ENCODE measurements at regions not wholly inside any gene's neighbourhood (a gene's known extent, or its start where the extent isn't known, plus 50 kb on each side); places are given as distances from the start of the nearest gene placed in this dataset.

DNA sequence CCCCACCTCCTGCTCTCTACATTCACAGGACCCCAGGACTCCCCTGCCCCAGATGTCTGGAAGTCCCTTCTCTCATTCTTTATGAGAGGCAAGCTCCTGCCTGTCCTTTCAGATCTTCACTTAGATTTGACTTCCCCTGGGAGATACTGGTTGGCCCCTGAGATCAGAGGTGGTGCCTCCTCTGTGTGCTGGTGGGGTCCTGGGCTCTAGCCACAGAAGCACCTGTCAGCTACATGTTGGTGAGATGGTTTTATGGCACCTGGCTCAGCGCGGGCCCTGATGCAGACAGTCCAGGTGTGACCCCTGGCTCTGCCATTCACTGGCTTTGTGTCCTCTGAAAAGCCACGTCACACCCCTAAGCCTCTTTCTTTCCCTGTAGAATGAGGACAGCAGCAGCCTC lies 369.6 kb upstream of the ID2 start:
- Histone ChIP-seq H3F3A (ENCODE audit: insufficient read depth, low read length, poor library complexity, severe bottlenecking) (no peaks in the 10 kb centered on the region), H2AFZ (ENCODE audit: low read depth, low read length) (no peak overlapping the region), H3K79me2 (replicated peaks; ENCODE audit: insufficient read depth, low read length) (no peaks in the 10 kb centered on the region), H3K9me3 (ENCODE audit: low read length) (no peaks in the 10 kb centered on the region), H3K4me3 (ENCODE audit: low read length) (no peak overlapping the region), H3K27ac (ENCODE audit: low read length) (no peak overlapping the region), H3K9ac (ENCODE audit: low read length) (no peak overlapping the region), H3K36me3 (ENCODE audit: insufficient read depth, low read length) (no peaks in the 10 kb centered on the region), H4K20me1 (ENCODE audit: insufficient read depth) (no peaks in the 10 kb centered on the region), H3K27me3 (ENCODE audit: insufficient read depth, low read depth, low read length) (no peaks in the 10 kb centered on the region), H3K9me2 (ENCODE audit: insufficient read depth, low read length) (no peaks in the 10 kb centered on the region), H3K4me2 (ENCODE audit: low read length) (no peak overlapping the region)
- TF ChIP-seq, protein P1, sequence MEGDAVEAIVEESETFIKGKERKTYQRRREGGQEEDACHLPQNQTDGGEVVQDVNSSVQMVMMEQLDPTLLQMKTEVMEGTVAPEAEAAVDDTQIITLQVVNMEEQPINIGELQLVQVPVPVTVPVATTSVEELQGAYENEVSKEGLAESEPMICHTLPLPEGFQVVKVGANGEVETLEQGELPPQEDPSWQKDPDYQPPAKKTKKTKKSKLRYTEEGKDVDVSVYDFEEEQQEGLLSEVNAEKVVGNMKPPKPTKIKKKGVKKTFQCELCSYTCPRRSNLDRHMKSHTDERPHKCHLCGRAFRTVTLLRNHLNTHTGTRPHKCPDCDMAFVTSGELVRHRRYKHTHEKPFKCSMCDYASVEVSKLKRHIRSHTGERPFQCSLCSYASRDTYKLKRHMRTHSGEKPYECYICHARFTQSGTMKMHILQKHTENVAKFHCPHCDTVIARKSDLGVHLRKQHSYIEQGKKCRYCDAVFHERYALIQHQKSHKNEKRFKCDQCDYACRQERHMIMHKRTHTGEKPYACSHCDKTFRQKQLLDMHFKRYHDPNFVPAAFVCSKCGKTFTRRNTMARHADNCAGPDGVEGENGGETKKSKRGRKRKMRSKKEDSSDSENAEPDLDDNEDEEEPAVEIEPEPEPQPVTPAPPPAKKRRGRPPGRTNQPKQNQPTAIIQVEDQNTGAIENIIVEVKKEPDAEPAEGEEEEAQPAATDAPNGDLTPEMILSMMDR (IDR thresholded peaks at IDR 0.05; ENCODE audit: poor library complexity, severe bottlenecking), result no peak
- TF ChIP-seq SMC3 (conservative IDR thresholded peaks at IDR 0.05; ENCODE audit: poor library complexity) (no peak), EZH2 (IDR thresholded peaks at IDR 0.05; ENCODE audit: borderline replicate concordance, insufficient read depth, low read length, poor library complexity, severe bottlenecking) (no peak), MXI1 (conservative IDR thresholded peaks at IDR 0.05; ENCODE audit: poor library complexity, severe bottlenecking) (no peak), EP300 (conservative IDR thresholded peaks at IDR 0.05; ENCODE audit: poor library complexity, severe bottlenecking) (no peak), TAF1 (IDR thresholded peaks at IDR 0.05; ENCODE audit: low read depth) (no peak), POLR2AphosphoS5 (IDR thresholded peaks at IDR 0.05) (no peak), RAD21 (conservative IDR thresholded peaks at IDR 0.05) (no peak)
- TF ChIP-seq, protein P2, sequence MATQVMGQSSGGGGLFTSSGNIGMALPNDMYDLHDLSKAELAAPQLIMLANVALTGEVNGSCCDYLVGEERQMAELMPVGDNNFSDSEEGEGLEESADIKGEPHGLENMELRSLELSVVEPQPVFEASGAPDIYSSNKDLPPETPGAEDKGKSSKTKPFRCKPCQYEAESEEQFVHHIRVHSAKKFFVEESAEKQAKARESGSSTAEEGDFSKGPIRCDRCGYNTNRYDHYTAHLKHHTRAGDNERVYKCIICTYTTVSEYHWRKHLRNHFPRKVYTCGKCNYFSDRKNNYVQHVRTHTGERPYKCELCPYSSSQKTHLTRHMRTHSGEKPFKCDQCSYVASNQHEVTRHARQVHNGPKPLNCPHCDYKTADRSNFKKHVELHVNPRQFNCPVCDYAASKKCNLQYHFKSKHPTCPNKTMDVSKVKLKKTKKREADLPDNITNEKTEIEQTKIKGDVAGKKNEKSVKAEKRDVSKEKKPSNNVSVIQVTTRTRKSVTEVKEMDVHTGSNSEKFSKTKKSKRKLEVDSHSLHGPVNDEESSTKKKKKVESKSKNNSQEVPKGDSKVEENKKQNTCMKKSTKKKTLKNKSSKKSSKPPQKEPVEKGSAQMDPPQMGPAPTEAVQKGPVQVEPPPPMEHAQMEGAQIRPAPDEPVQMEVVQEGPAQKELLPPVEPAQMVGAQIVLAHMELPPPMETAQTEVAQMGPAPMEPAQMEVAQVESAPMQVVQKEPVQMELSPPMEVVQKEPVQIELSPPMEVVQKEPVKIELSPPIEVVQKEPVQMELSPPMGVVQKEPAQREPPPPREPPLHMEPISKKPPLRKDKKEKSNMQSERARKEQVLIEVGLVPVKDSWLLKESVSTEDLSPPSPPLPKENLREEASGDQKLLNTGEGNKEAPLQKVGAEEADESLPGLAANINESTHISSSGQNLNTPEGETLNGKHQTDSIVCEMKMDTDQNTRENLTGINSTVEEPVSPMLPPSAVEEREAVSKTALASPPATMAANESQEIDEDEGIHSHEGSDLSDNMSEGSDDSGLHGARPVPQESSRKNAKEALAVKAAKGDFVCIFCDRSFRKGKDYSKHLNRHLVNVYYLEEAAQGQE (IDR thresholded peaks at IDR 0.05; ENCODE audit: borderline replicate concordance), result no peak

DNA sequence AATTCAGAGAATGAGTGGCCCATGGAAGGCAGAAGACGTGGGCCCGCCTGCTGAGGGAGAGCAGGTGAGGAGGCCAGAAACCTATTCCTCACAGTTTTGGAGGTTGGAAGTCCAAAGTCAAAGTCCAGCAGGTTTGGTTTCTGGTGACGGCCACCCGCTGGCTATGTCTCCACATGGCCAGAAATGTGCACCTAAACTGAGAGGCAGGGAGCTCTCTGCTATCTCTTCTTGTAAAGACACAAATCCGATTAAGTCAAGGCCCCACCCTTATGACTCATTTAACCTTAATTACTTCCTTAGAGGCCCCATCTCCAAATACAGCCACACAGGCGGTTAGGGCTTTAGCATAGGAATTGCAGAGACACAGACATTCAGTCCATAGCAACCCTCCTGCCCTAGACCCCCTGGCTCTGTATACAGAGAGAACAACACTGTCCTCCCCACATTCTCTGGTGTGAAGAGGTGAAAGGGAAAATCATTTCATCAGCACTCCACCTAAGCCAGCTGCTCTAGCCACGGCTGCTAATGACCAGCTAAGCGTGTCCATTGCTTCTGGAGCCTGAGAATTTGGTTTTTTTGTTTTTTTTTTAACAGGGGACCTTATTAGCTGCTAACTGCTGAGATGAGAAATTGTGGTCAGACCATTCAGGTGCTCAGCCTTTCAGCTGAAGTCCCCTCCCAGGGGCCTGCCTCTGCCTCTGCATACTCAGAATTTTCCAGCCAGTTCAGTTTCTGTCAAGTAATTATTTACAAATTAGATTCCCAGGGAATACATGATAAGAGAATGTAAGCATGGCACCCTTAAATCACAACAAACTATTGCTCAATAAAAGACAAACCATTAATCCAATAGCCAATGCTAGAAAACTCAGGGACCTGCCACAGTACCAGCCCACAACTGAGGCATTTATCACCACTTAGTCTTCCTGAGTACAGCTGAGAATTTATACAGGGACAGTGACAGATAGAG lies 368.7 kb upstream of the ID2 start:
- Histone ChIP-seq H3F3A (ENCODE audit: insufficient read depth, low read length, poor library complexity, severe bottlenecking) (no peaks in the 10 kb centered on the region), H3K4me2 (ENCODE audit: low read length) (no peak overlapping the region), H3K9me3 (ENCODE audit: low read length) (no peaks in the 10 kb centered on the region), H3K36me3 (ENCODE audit: insufficient read depth, low read length) (no peaks in the 10 kb centered on the region), H3K27ac (ENCODE audit: low read length) (no peak overlapping the region), H2AFZ (ENCODE audit: low read depth, low read length) (no peak overlapping the region), H3K9ac (ENCODE audit: low read length) (no peak overlapping the region), H3K9me2 (ENCODE audit: insufficient read depth, low read length) (no peaks in the 10 kb centered on the region), H3K27me3 (ENCODE audit: insufficient read depth, low read depth, low read length) (no peaks in the 10 kb centered on the region), H4K20me1 (ENCODE audit: insufficient read depth) (no peaks in the 10 kb centered on the region), H3K79me2 (replicated peaks; ENCODE audit: insufficient read depth, low read length) (no peaks in the 10 kb centered on the region), H3K4me3 (ENCODE audit: low read length) (no peak overlapping the region)
- no peak for TF ChIP-seq SMC3 (conservative IDR thresholded peaks at IDR 0.05; ENCODE audit: poor library complexity)
- TF ChIP-seq MXI1 (conservative IDR thresholded peaks at IDR 0.05; ENCODE audit: poor library complexity, severe bottlenecking), result no peak
- TF ChIP-seq EP300 (conservative IDR thresholded peaks at IDR 0.05; ENCODE audit: poor library complexity, severe bottlenecking), result no peak
- no peak for TF ChIP-seq RAD21 (conservative IDR thresholded peaks at IDR 0.05)
- TF ChIP-seq POLR2AphosphoS5 (IDR thresholded peaks at IDR 0.05), result no peak
- TF ChIP-seq, protein P1 (IDR thresholded peaks at IDR 0.05; ENCODE audit: poor library complexity, severe bottlenecking), result no peak
- TF ChIP-seq, protein P2 (IDR thresholded peaks at IDR 0.05; ENCODE audit: borderline replicate concordance), result no peak
- TF ChIP-seq EZH2 (IDR thresholded peaks at IDR 0.05; ENCODE audit: borderline replicate concordance, insufficient read depth, low read length, poor library complexity, severe bottlenecking), result no peak
- TF ChIP-seq TAF1 (IDR thresholded peaks at IDR 0.05; ENCODE audit: low read depth), result no peak

All from neural cell (in vitro differentiated cells).